ENCODE measurements at regions not wholly inside any gene's neighbourhood (a gene's known extent, or its start where the extent isn't known, plus 50 kb on each side); places are given as distances from the start of the nearest gene placed in this dataset.
"Not testable (repeated sequence)": the region's sequence is repeated elsewhere in the genome, so short reads cannot be mapped to it uniquely, and the experiment has no call there.

DNA sequence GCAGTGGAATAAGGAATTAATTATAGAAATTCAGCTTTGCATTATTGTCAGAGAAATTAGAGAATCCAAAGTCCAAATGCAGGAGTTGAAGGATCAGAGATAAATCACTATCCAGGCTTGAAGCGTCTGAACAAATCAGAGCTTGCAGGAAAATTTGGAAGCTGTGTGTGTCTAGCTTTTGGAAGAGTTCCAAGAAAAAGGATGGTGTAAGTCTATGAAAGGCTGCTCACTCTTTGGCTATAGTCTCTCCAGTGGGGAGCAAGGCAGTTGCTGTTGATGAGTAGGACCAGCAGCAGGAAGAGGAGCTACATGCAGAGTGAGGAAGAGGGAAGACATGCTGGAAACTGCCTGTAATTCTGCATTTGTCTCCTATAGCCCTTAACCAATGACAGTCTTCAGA is 464.3 kb upstream of the GRM7 start:
- Histone ChIP-seq H3K36me3 (ENCODE audit: low read depth, missing control alignments) (no peaks in the 10 kb centered on the region), H3K4me3 (no peak overlapping the region), H3K9me3 (no peaks in the 10 kb centered on the region), H3K27me3 (no peaks in the 10 kb centered on the region), H3K27ac (no peak overlapping the region), H3K4me1 (no peaks in the 10 kb centered on the region)
- intact Hi-C loops (cut with DNase I; ENCODE audit: low total_unique reads): no loop called here
- whole genome bisulfite sequencing, 2 donors: 43 to 53% methylated on average over 1 of the region's 1 CpG
- TF ChIP-seq, protein P1, sequence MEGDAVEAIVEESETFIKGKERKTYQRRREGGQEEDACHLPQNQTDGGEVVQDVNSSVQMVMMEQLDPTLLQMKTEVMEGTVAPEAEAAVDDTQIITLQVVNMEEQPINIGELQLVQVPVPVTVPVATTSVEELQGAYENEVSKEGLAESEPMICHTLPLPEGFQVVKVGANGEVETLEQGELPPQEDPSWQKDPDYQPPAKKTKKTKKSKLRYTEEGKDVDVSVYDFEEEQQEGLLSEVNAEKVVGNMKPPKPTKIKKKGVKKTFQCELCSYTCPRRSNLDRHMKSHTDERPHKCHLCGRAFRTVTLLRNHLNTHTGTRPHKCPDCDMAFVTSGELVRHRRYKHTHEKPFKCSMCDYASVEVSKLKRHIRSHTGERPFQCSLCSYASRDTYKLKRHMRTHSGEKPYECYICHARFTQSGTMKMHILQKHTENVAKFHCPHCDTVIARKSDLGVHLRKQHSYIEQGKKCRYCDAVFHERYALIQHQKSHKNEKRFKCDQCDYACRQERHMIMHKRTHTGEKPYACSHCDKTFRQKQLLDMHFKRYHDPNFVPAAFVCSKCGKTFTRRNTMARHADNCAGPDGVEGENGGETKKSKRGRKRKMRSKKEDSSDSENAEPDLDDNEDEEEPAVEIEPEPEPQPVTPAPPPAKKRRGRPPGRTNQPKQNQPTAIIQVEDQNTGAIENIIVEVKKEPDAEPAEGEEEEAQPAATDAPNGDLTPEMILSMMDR (IDR thresholded peaks at IDR 0.05): no peak
- TF ChIP-seq POLR2A (IDR thresholded peaks at IDR 0.05): no peak
- DNase-seq: no peak

DNA sequence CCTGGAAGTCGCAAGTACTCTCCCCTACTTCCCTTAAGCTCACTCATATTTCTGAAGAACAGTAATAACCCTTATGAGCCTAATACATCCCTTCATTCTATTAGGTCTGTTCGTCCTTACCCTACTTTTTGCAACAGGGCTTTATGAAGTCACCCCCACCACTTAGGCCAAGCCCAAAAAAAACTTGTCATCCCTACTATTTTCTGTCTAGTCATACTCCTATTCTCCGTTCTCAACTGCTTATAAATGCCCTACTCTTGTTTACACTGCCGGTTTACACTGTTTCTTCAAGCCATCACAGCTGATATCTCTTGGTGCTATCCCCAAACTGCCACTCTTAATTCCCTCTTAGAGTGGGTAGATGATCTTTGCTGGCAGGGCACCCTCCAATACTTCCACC is 458.2 kb upstream of the GRM7 start:
- H3K27ac ChIP-seq; H3K4me1 ChIP-seq; H3K36me3 ChIP-seq (ENCODE audit: low read depth, missing control alignments); H3K4me3 ChIP-seq; intact Hi-C loops (cut with DNase I; ENCODE audit: low total_unique reads); H3K27me3 ChIP-seq; H3K9me3 ChIP-seq; DNase-seq: not testable (repeated sequence)
- 87 to 88% methylated on average over 4 of the region's 4 CpGs for WGBS, 2 donors

DNA sequence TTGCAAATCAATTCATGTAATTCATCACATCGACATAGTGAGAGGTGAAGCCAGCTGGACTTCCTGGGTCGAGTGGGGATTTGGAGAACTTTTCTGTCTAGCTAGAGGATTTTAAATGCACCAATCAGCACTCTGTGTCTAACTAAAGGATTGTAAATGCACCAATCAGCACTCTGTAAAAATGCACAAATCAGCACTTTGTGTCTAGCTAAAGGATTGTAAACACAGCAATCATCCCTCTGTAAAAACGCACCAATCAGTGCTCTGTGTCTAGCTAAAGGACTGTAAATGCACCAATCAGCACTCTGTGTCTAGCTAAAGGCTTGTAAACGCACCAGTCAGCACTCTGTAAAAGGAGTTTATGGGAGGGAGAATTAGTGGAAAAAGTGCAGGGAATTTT is 454.0 kb upstream of the GRM7 start:
- WGBS, 2 donors: 83 to 90% methylated on average over 4 of the region's 4 CpGs
- H3K27me3 ChIP-seq; H3K4me1 ChIP-seq; intact Hi-C loops (cut with DNase I; ENCODE audit: low total_unique reads); DNase-seq; H3K27ac ChIP-seq; H3K4me3 ChIP-seq; H3K36me3 ChIP-seq (ENCODE audit: low read depth, missing control alignments); H3K9me3 ChIP-seq: not testable (repeated sequence)

DNA sequence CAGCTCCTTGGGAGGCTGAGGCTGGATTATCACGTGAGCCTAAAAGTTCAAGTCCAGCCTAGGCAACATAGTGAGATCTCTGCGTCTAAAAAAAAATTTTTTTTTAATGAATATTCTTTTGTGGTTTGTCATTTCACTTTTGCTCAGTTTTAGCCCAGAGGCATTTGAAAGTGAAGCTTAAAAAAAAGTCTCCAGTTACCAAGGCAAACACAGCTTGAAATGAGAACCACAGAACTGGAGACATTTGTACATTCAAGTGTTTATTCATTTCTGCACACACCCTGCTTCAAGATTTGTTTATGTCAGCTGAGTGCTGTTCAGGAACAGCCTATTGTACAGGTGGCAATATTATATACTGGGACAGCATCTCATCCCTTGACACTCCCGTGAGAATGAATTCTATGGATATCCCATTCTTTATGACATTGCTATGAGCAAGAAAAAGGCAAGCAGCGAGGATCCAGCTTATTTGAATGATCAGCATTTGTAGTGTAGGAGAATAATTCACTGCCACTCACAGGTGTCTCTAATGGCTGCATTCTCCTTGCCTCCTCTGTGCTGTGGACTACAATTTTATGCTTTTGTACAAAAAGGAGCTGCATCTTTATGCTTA is 444.8 kb upstream of the GRM7 start:
- H3K27me3 ChIP-seq: no peaks in the 10 kb centered on the region
- TF ChIP-seq, protein P1 (IDR thresholded peaks at IDR 0.05): no peak
- no peak for TF ChIP-seq POLR2A (IDR thresholded peaks at IDR 0.05)
- no peak for DNase-seq
- no peaks in the 10 kb centered on the region for H3K36me3 ChIP-seq (ENCODE audit: low read depth, missing control alignments)
- H3K4me1 ChIP-seq: no peaks in the 10 kb centered on the region
- no peak overlapping the region for H3K27ac ChIP-seq
- intact Hi-C loops (cut with DNase I; ENCODE audit: low total_unique reads): no loop called here
- no peak overlapping the region for H3K4me3 ChIP-seq
- WGBS, 2 donors: 87 to 89% methylated on average over 4 of the region's 4 CpGs
- no peaks in the 10 kb centered on the region for H3K9me3 ChIP-seq

DNA sequence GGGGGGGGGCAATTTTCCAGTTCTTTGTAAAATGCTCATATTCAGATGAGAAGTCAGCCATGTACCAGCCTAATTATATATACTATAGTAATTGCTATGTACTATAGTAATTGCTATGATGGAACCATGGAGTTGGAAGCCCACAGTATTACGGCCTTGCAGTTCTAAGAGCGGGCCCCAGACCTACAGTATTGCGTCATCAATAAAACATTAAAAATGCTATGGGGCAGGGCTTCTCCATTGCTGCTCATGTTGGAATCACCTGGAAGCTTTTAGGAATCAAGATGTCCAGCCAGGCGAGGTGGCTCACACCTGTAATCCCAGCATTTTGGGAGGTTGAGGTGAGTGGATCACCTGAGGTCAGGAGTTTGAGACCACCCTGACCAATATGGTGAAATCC is 443.7 kb upstream of the GRM7 start:
- intact Hi-C loops (cut with DNase I; ENCODE audit: low total_unique reads): no loop called here
- H3K27ac ChIP-seq: no peak overlapping the region
- no peaks in the 10 kb centered on the region for H3K4me1 ChIP-seq
- no peaks in the 10 kb centered on the region for H3K9me3 ChIP-seq
- no peaks in the 10 kb centered on the region for H3K27me3 ChIP-seq
- no peak overlapping the region for H3K4me3 ChIP-seq
- no peak for DNase-seq
- no peaks in the 10 kb centered on the region for H3K36me3 ChIP-seq (ENCODE audit: low read depth, missing control alignments)
- no peak for TF ChIP-seq POLR2A (IDR thresholded peaks at IDR 0.05)
- TF ChIP-seq, protein P1 (IDR thresholded peaks at IDR 0.05): no peak
- 79 to 88% methylated on average over 4 of the region's 4 CpGs for WGBS, 2 donors

DNA sequence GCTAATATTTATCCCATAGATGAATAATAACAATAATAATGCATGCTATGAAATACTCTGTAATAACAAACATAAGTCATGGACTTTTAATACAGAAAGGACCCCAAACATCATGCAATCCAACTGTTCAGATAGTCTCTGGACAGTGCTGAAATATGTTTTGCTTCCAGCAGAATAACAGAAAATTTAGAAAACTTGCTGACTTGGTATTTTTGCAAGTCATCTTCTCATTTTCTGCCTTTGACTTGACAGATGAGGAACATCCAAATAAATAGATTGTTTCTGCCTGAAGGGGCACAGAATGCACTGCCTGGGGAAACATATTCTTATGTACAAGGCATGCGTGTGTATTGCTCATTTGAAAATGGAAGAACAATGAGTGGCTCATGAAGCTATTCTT is 442.4 kb upstream of the GRM7 start:
- 90 to 96% methylated on average over 1 of the region's 1 CpG for WGBS, 2 donors
- H3K4me1 ChIP-seq: no peaks in the 10 kb centered on the region
- intact Hi-C loops (cut with DNase I; ENCODE audit: low total_unique reads): no loop called here
- no peak for TF ChIP-seq POLR2A (IDR thresholded peaks at IDR 0.05)
- TF ChIP-seq, protein P1 (IDR thresholded peaks at IDR 0.05): no peak
- DNase-seq: no peak
- H3K27ac ChIP-seq: no peak overlapping the region
- no peaks in the 10 kb centered on the region for H3K36me3 ChIP-seq (ENCODE audit: low read depth, missing control alignments)
- no peaks in the 10 kb centered on the region for H3K9me3 ChIP-seq
- no peaks in the 10 kb centered on the region for H3K27me3 ChIP-seq
- H3K4me3 ChIP-seq: no peak overlapping the region

All from testis (tissue), 2 donors.